BLaER1 treated with 17β-estradiol and CSF1 and Interleukin-3, amounts not matched to agents 10 nM and 100 nM (cell line): ENCODE measurements at regions not wholly inside any gene's neighbourhood (a gene's known extent, or its start where the extent isn't known, plus 50 kb on each side); places are given as distances from the start of the nearest gene placed in this dataset.
A peak's percentile ranks its signal among the peaks of the same experiment; 100 is the strongest.

Experiments used
- H3K27ac ChIP-seq, 11 experiments: shearing (Covaris generic); formaldehyde crosslinking; 2 replicates each; pipeline ENCODE4 v1.8.1; 2022
- H3K27me3 ChIP-seq, 11 experiments: shearing (Covaris generic); formaldehyde crosslinking; 2 replicates each; pipeline ENCODE4 v1.8.1; 2022
- H3K36me3 ChIP-seq, 11 experiments: shearing (Covaris generic); formaldehyde crosslinking; 2 replicates each; pipeline ENCODE4 v1.8.1; 2022
- H3K4me1 ChIP-seq, 10 experiments: shearing (Covaris generic); formaldehyde crosslinking; 2 replicates each; pipeline ENCODE4 v1.8.1; 2022
- H3K4me2 ChIP-seq, 11 experiments: shearing (Covaris generic); formaldehyde crosslinking; 2 replicates each; pipeline ENCODE4 v1.8.1; 2022
- H3K4me3 ChIP-seq, 10 experiments: shearing (Covaris generic); formaldehyde crosslinking; 2 replicates each; pipeline ENCODE4 v1.8.1; 2022
- H3K9ac ChIP-seq, 11 experiments: shearing (Covaris generic); formaldehyde crosslinking; 2 replicates each; pipeline ENCODE4 v1.8.1; 2022
- H3K9me3 ChIP-seq, 11 experiments: shearing (Covaris generic); formaldehyde crosslinking; replicated peaks in 1 of 11; 2 replicates each; pipeline ENCODE4 v1.8.1; 2022
- H4K20me1 ChIP-seq, 11 experiments: shearing (Covaris generic); formaldehyde crosslinking; 2 replicates each; pipeline ENCODE4 v1.8.1; 2022
- Cebpa-rat ChIP-seq, 11 experiments: shearing (Covaris generic); IDR thresholded peaks; 2 replicates each; pipeline ENCODE4 v1.8.1; 2022

- TF ChIP-seq Cebpa-rat (IDR thresholded peaks at IDR 0.05) = no peak
- H4K20me1 ChIP-seq = no peaks in the 10 kb centered on the region
- no peaks in the 10 kb centered on the region for H3K27me3 ChIP-seq
These were observed 91.7 kb upstream of the B3GAT2 start for GRCh38 chr6:71048320-71049164.

GRCh38 chr6:71049198-71049770 is 92.4 kb upstream of the B3GAT2 start:
- Histone ChIP-seq H3K36me3 (no peaks in the 10 kb centered on the region), H3K27me3 (no peaks in the 10 kb centered on the region), H3K9ac (no peak overlapping the region), H3K4me1 (peaks cover 0 to 9% (median 3%) of the 10 kb centered on the region in 10 experiments; a peak in 8 of 20 replicates), H3K4me3 (no peak overlapping the region), H3K27ac (no peak overlapping the region), H3K4me2 (no peak overlapping the region), H3K9me3 (no peaks in the 10 kb centered on the region), H4K20me1 (no peaks in the 10 kb centered on the region)
- TF ChIP-seq Cebpa-rat (IDR thresholded peaks at IDR 0.05) = no peak

More at GRCh38 chr6:71048320-71049164, 91.7 kb upstream of the B3GAT2 start:
- peaks cover 0 to 16% (median 7%) of the 10 kb centered on the region in 10 experiments; a peak in 10 of 20 replicates for H3K4me1 ChIP-seq
- no peak overlapping the region for H3K4me3 ChIP-seq
- no peaks in the 10 kb centered on the region for H3K36me3 ChIP-seq
- H3K9ac ChIP-seq = no peak overlapping the region
- no peak overlapping the region for H3K27ac ChIP-seq
- no peak overlapping the region for H3K4me2 ChIP-seq
- no peaks in the 10 kb centered on the region for H3K9me3 ChIP-seq

- no peaks in the 10 kb centered on the region for H3K9me3 ChIP-seq
- H3K4me3 ChIP-seq = no peak overlapping the region
- no peaks in the 10 kb centered on the region for H4K20me1 ChIP-seq
- no peaks in the 10 kb centered on the region for H3K36me3 ChIP-seq
- TF ChIP-seq Cebpa-rat (IDR thresholded peaks at IDR 0.05) = no peak
- H3K9ac ChIP-seq = no peak overlapping the region
- no peak overlapping the region for H3K4me2 ChIP-seq
- H3K27ac ChIP-seq = no peak overlapping the region
- no peaks in the 10 kb centered on the region for H3K27me3 ChIP-seq
- peaks cover 0 to 6% (median 0%) of the 10 kb centered on the region in 10 experiments; a peak in 1 of 20 replicates for H3K4me1 ChIP-seq
These were observed 96.6 kb upstream of the B3GAT2 start for GRCh38 chr6:71053475-71053874.

GRCh38 chr6:71056656-71057055 is 99.8 kb upstream of the B3GAT2 start:
- no peak overlapping the region for H3K27ac ChIP-seq
- peaks cover 0 to 2% (median 0%) of the 10 kb centered on the region in 10 experiments; a peak in 1 of 20 replicates for H3K4me1 ChIP-seq
- H3K36me3 ChIP-seq = no peaks in the 10 kb centered on the region
- H3K9me3 ChIP-seq = no peaks in the 10 kb centered on the region
- no peak overlapping the region for H3K9ac ChIP-seq
- H3K27me3 ChIP-seq = no peaks in the 10 kb centered on the region
- no peak overlapping the region for H3K4me2 ChIP-seq
- no peak overlapping the region for H3K4me3 ChIP-seq
- H4K20me1 ChIP-seq = no peaks in the 10 kb centered on the region
- TF ChIP-seq Cebpa-rat (IDR thresholded peaks at IDR 0.05) = no peak

- Histone ChIP-seq H3K9ac (no peak overlapping the region), H3K27ac (no peak overlapping the region), H3K4me1 (peaks cover 0 to 10% (median 0%) of the 10 kb centered on the region in 10 experiments; a peak in 3 of 20 replicates), H3K4me2 (no peak overlapping the region), H4K20me1 (no peaks in the 10 kb centered on the region), H3K9me3 (peaks cover 0 to 26% (median 7%) of the 10 kb centered on the region in 11 experiments; a peak in 9 of 22 replicates), H3K36me3 (no peaks in the 10 kb centered on the region), H3K27me3 (no peaks in the 10 kb centered on the region), H3K4me3 (no peak overlapping the region)
- TF ChIP-seq Cebpa-rat (IDR thresholded peaks at IDR 0.05) = no peak
These were observed 109.3 kb upstream of the B3GAT2 start for GRCh38 chr6:71066153-71066552.

- H4K20me1 ChIP-seq = no peaks in the 10 kb centered on the region
- peaks cover 0 to 16% (median under 1%) of the 10 kb centered on the region in 11 experiments; a peak in 8 of 22 replicates for H3K9me3 ChIP-seq
- H3K4me2 ChIP-seq = no peak overlapping the region
- H3K27ac ChIP-seq = no peak overlapping the region
- no peak overlapping the region for H3K4me3 ChIP-seq
- no peak overlapping the region for H3K9ac ChIP-seq
- no peaks in the 10 kb centered on the region for H3K27me3 ChIP-seq
- peaks cover 8 to 16% (median 9%) of the 10 kb centered on the region in 10 experiments; a peak in 19 of 20 replicates for H3K4me1 ChIP-seq
- no peak for TF ChIP-seq Cebpa-rat (IDR thresholded peaks at IDR 0.05)
- no peaks in the 10 kb centered on the region for H3K36me3 ChIP-seq
These were observed 111.0 kb upstream of the B3GAT2 start for GRCh38 chr6:71067816-71068215.

GRCh38 chr6:71072508-71072907 is 115.6 kb upstream of the B3GAT2 start:
- no peak overlapping the region for H3K9ac ChIP-seq
- H3K27ac ChIP-seq = no peak overlapping the region
- H3K36me3 ChIP-seq = no peaks in the 10 kb centered on the region
- no peak overlapping the region for H3K4me3 ChIP-seq
- peak overlapping the region in 10 of 11 experiments; percentile 11 to 55 (median 30); a peak in 17 of 22 replicates for H3K4me2 ChIP-seq
- H3K9me3 ChIP-seq = peaks cover 2 to 5% (median 4%) of the 10 kb centered on the region in 11 experiments; a peak in 19 of 22 replicates
- no peak for TF ChIP-seq Cebpa-rat (IDR thresholded peaks at IDR 0.05)
- H4K20me1 ChIP-seq = no peaks in the 10 kb centered on the region
- no peaks in the 10 kb centered on the region for H3K27me3 ChIP-seq
- H3K4me1 ChIP-seq = peaks cover 0 to 18% (median 12%) of the 10 kb centered on the region in 10 experiments; a peak in 16 of 20 replicates

- Histone ChIP-seq H3K9me3 (peaks cover 11 to 21% (median 15%) of the 10 kb centered on the region in 11 experiments), H3K27ac (no peak overlapping the region), H3K9ac (no peak overlapping the region), H3K4me1 (peaks cover 5 to 41% (median 7%) of the 10 kb centered on the region in 10 experiments; a peak in 19 of 20 replicates), H3K4me3 (no peak overlapping the region), H3K4me2 (peak overlapping the region in 1 of 11 experiments; percentile 63; a peak in 2 of 22 replicates), H3K36me3 (no peaks in the 10 kb centered on the region), H4K20me1 (no peaks in the 10 kb centered on the region), H3K27me3 (no peaks in the 10 kb centered on the region)
- no peak for TF ChIP-seq Cebpa-rat (IDR thresholded peaks at IDR 0.05)
These were observed 120.8 kb upstream of the B3GAT2 start for GRCh38 chr6:71077655-71078054.

- Histone ChIP-seq H3K4me2 (peak overlapping the region in 2 of 11 experiments; percentile 63 to 68; a peak in 3 of 22 replicates), H4K20me1 (no peaks in the 10 kb centered on the region), H3K36me3 (no peaks in the 10 kb centered on the region), H3K9me3 (peaks cover 11 to 21% (median 15%) of the 10 kb centered on the region in 11 experiments), H3K9ac (no peak overlapping the region), H3K4me1 (peaks cover 0 to 42% (median 2%) of the 10 kb centered on the region in 10 experiments; a peak in 7 of 20 replicates), H3K27me3 (no peaks in the 10 kb centered on the region), H3K27ac (no peak overlapping the region), H3K4me3 (no peak overlapping the region)
- no peak for TF ChIP-seq Cebpa-rat (IDR thresholded peaks at IDR 0.05)
These were observed 122.8 kb upstream of the B3GAT2 start for GRCh38 chr6:71079677-71080076.
